Mesodermal cell (in vitro differentiated cells): ENCODE measurements at regions not wholly inside any gene's neighbourhood (a gene's known extent, or its start where the extent isn't known, plus 50 kb on each side); places are given as distances from the start of the nearest gene placed in this dataset.

ENCODE experiments used
- H3K27ac ChIP-seq: 2 replicates; pipeline ENCODE4 v1.7.0; 2013; ENCODE audit warnings: mild to moderate bottlenecking, low read depth, low read length, moderate library complexity; ENCODE audit not compliant: severe bottlenecking
- H3K36me3 ChIP-seq: 2 replicates; pipeline ENCODE4 v1.7.1; 2013; ENCODE audit warnings: mild to moderate bottlenecking, low read length, moderate library complexity; ENCODE audit not compliant: control insufficient read depth, insufficient read depth
- H3K4me1 ChIP-seq: one replicate; pipeline ENCODE4 v1.7.1; 2013; ENCODE audit warnings: mild to moderate bottlenecking, low read length; ENCODE audit not compliant: insufficient read depth, control insufficient read depth, poor library complexity, severe bottlenecking
- H3K4me3 ChIP-seq: 2 replicates; pipeline ENCODE4 v1.7.0; 2013; ENCODE audit warnings: low read length, control low read depth, mild to moderate bottlenecking; ENCODE audit not compliant: insufficient read depth, poor library complexity, severe bottlenecking; ENCODE audit errors: extremely low read depth
- H3K9me3 ChIP-seq: 2 replicates; pipeline ENCODE4 v1.7.1; 2013; ENCODE audit warnings: mild to moderate bottlenecking, low read length, moderate library complexity; ENCODE audit not compliant: control insufficient read depth
- WGBS, 2 experiments: methylation state at CpG; one replicate each; pipeline ENCODE4 v1.1.5; 2013; ENCODE audit warnings: missing lambda C conversion rate in 2 of 2; ENCODE audit not compliant: insufficient coverage in 2 of 2; 5-methylcytosine and 5-hydroxymethylcytosine counted together

- 90 to 92% methylated on average over 4 to 5 of the region's 8 CpGs for WGBS, 2 experiments
- no peaks in the 10 kb centered on the region for H3K4me1 ChIP-seq
- no peaks in the 10 kb centered on the region for H3K36me3 ChIP-seq
- H3K27ac ChIP-seq, result no peak overlapping the region
- H3K9me3 ChIP-seq, result no peaks in the 10 kb centered on the region
- no peak overlapping the region for H3K4me3 ChIP-seq
Observed at GRCh38 chr2:181364492-181365170, 92.6 kb upstream of the ITGA4 start.

- WGBS, 2 experiments, result 83 to 100% methylated on average over 1 of the region's 4 CpGs
- Histone ChIP-seq H3K27ac (no peak overlapping the region), H3K4me1 (no peaks in the 10 kb centered on the region), H3K36me3 (no peaks in the 10 kb centered on the region), H3K9me3 (no peaks in the 10 kb centered on the region), H3K4me3 (no peak overlapping the region)
Observed at GRCh38 chr2:181366675-181367175, 90.5 kb upstream of the ITGA4 start.

GRCh38 chr2:181367411-181367810, 89.8 kb upstream of the ITGA4 start:
- H3K9me3 ChIP-seq, result no peaks in the 10 kb centered on the region
- peaks cover 5% of the 10 kb centered on the region for H3K4me1 ChIP-seq
- no peaks in the 10 kb centered on the region for H3K36me3 ChIP-seq
- H3K4me3 ChIP-seq, result no peak overlapping the region
- H3K27ac ChIP-seq, result no peak overlapping the region
- WGBS, 2 experiments, result no CpG with 5 or more reads among the region's 3 CpGs

GRCh38 chr2:181367906-181368435, 89.2 kb upstream of the ITGA4 start:
- H3K27ac ChIP-seq, result no peak overlapping the region
- H3K36me3 ChIP-seq, result no peaks in the 10 kb centered on the region
- WGBS, 2 experiments, result 83% methylated on average over 1 of the region's 2 CpGs; no CpG with 5 or more reads in 1 of the 2 experiments
- peaks cover 10% of the 10 kb centered on the region for H3K4me1 ChIP-seq
- no peak overlapping the region for H3K4me3 ChIP-seq
- H3K9me3 ChIP-seq, result no peaks in the 10 kb centered on the region

GRCh38 chr2:181370126-181370525, 87.1 kb upstream of the ITGA4 start:
- no peak overlapping the region for H3K27ac ChIP-seq
- H3K4me3 ChIP-seq, result no peak overlapping the region
- H3K36me3 ChIP-seq, result no peaks in the 10 kb centered on the region
- WGBS, 2 experiments, result 90 to 100% methylated on average over 1 of the region's 3 CpGs
- H3K9me3 ChIP-seq, result no peaks in the 10 kb centered on the region
- H3K4me1 ChIP-seq, result peaks cover 18% of the 10 kb centered on the region

GRCh38 chr2:181371195-181371594, 86.0 kb upstream of the ITGA4 start:
- no CpG with 5 or more reads among the region's 2 CpGs for WGBS, 2 experiments
- Histone ChIP-seq H3K9me3 (no peaks in the 10 kb centered on the region), H3K27ac (peak overlapping the region; percentile 66), H3K36me3 (no peaks in the 10 kb centered on the region), H3K4me3 (no peak overlapping the region), H3K4me1 (peaks cover 18% of the 10 kb centered on the region)

GRCh38 chr2:181371782-181372645, 85.2 kb upstream of the ITGA4 start:
- Histone ChIP-seq H3K4me3 (no peak overlapping the region), H3K27ac (peak overlapping the region; percentile 66), H3K36me3 (no peaks in the 10 kb centered on the region), H3K4me1 (peaks cover 18% of the 10 kb centered on the region), H3K9me3 (no peaks in the 10 kb centered on the region)
- WGBS, 2 experiments, result 67 to 100% methylated on average over 1 of the region's 2 CpGs

GRCh38 chr2:181372646-181373040, 84.5 kb upstream of the ITGA4 start:
- Histone ChIP-seq H3K4me3 (no peak overlapping the region), H3K9me3 (no peaks in the 10 kb centered on the region), H3K36me3 (no peaks in the 10 kb centered on the region), H3K27ac (peak overlapping the region; percentile 66), H3K4me1 (peaks cover 18% of the 10 kb centered on the region)
- 70 to 78% methylated on average over 3 of the region's 3 CpGs for WGBS, 2 experiments

GRCh38 chr2:181374781-181375675, 82.2 kb upstream of the ITGA4 start:
- peaks cover 18% of the 10 kb centered on the region for H3K4me1 ChIP-seq
- no peaks in the 10 kb centered on the region for H3K36me3 ChIP-seq
- H3K9me3 ChIP-seq, result no peaks in the 10 kb centered on the region
- no peak overlapping the region for H3K4me3 ChIP-seq
- H3K27ac ChIP-seq, result no peak overlapping the region
- 75 to 86% methylated on average over 2 to 4 of the region's 8 CpGs for WGBS, 2 experiments

- Histone ChIP-seq H3K9me3 (no peaks in the 10 kb centered on the region), H3K27ac (no peak overlapping the region), H3K4me3 (no peak overlapping the region), H3K4me1 (peaks cover 18% of the 10 kb centered on the region), H3K36me3 (no peaks in the 10 kb centered on the region)
- 95 to 99% methylated on average over 4 to 6 of the region's 6 CpGs for WGBS, 2 experiments
Observed at GRCh38 chr2:181376442-181376841, 80.7 kb upstream of the ITGA4 start.
